HepG2 (cell line): ENCODE measurements at regions not wholly inside any gene's neighbourhood (a gene's known extent, or its start where the extent isn't known, plus 50 kb on each side); places are given as distances from the start of the nearest gene placed in this dataset.

Source experiments
- ATAC-seq: fragments of 200-7000 bp; cut with Tn5 transposase; 3 replicates; pipeline ENCODE4 v1.9.1; 2020; ENCODE audit warnings: mild to moderate bottlenecking, moderate library complexity
- BruUV-seq: library from RNA; stranded (reverse); fragments of 400-500 nt; replicated peaks from 2 replicates; lab custom pipeline; 2021; lab: Mats Ljungman, UMichigan
- CTCF ChIA-PET: fragments of 300-600 bp; formaldehyde crosslinking; extraction: SDS; loops from one replicate; lab custom pipeline; 2021; ENCODE audit warnings: low total read pairs, inconsistent platforms, low intra/inter-chr PET ratio; lab: Yijun Ruan, JAX
- POLR2A ChIA-PET: fragments of 350-600 bp; sonication (Branson Sonifier 250); formaldehyde crosslinking; loops from one replicate; lab custom pipeline; 2020; ENCODE audit warnings: antibody characterized with exemption, inconsistent platforms; lab: Yijun Ruan, JAX
- DNase-seq: peaks from one replicate; pipeline ENCODE4 v3.0.0-alpha.2; 2015; ENCODE audit warnings: low spot score
- FAIRE-seq: peaks from 3 replicates; lab custom pipeline; 2011; peaks lifted over from hg19 to GRCh38; lab: Jason Lieb, UNC
- H2AFZ ChIP-seq: one replicate; pipeline ENCODE4 v1.6.1; 2011; ENCODE audit warnings: low read length, inconsistent platforms
- H3K27ac ChIP-seq: fragments of 300-600 bp; 3 replicates; pipeline ENCODE4 v1.8.0; 2011; ENCODE audit warnings: mixed run types, mild to moderate bottlenecking, mixed read lengths, low read length, inconsistent platforms; ENCODE audit not compliant: insufficient read depth; ENCODE audit errors: extremely low read length
- H3K27me3 ChIP-seq, 2 experiments: fragments of 200-600 bp in 1 of 2; 2 replicates in 1 of 2; 3 replicates in 1 of 2; pipeline versions ENCODE4 v1.6.0 to v1.8.0; 2011; ENCODE audit warnings: low read length in 2 of 2, mild to moderate bottlenecking in 2 of 2, moderate library complexity in 2 of 2, inconsistent platforms in 1 of 2; ENCODE audit not compliant: insufficient read depth in 2 of 2, control insufficient read depth in 1 of 2
- H3K36me3 ChIP-seq, 2 experiments: fragments of 200-600 bp in 1 of 2; replicated peaks in 1 of 2; 2 replicates in 1 of 2; 3 replicates in 1 of 2; pipeline versions ENCODE4 v1.5.1 to v1.8.0; 2011; ENCODE audit warnings: low read length in 2 of 2, inconsistent platforms in 1 of 2; ENCODE audit not compliant: insufficient read depth in 2 of 2, control insufficient read depth in 1 of 2
- H3K4me1 ChIP-seq: 2 replicates; pipeline ENCODE4 v1.5.1; 2012; ENCODE audit warnings: low read length, inconsistent platforms; ENCODE audit not compliant: insufficient read depth
- H3K4me2 ChIP-seq: 2 replicates; pipeline ENCODE4 v1.6.0; 2011; ENCODE audit warnings: low read depth, low read length, inconsistent platforms
- H3K4me3 ChIP-seq, 3 experiments: fragments of 200-600 bp in 1 of 3; sonication (generic), shearing (Covaris generic) in 1 of 3; replicated peaks in 1 of 3; 2 replicates each; pipeline ENCODE4 v1.5.1; 2011 to 2016; ENCODE audit warnings: low read length in 3 of 3, inconsistent platforms in 2 of 3, low read depth in 2 of 3, mild to moderate bottlenecking in 2 of 3, control low read depth in 1 of 3, mixed read lengths in 1 of 3; ENCODE audit not compliant: insufficient read depth in 1 of 3
- H3K79me2 ChIP-seq: one replicate; pipeline ENCODE4 v1.6.1; 2011; ENCODE audit warnings: low read length, inconsistent platforms; ENCODE audit not compliant: insufficient read depth
- H3K9ac ChIP-seq: 2 replicates; pipeline ENCODE4 v1.6.0; 2011; ENCODE audit warnings: mild to moderate bottlenecking, low read depth, low read length, inconsistent platforms; ENCODE audit not compliant: insufficient read depth
- H3K9me3 ChIP-seq: 2 replicates; pipeline ENCODE4 v1.5.1; 2012; ENCODE audit warnings: mild to moderate bottlenecking, low read length
- H4K20me1 ChIP-seq: 2 replicates; pipeline ENCODE4 v1.6.0; 2011; ENCODE audit warnings: inconsistent platforms, mild to moderate bottlenecking, low read length, moderate library complexity; ENCODE audit not compliant: insufficient read depth
- ADNP ChIP-seq: sonication (generic); formaldehyde crosslinking; IDR thresholded peaks from 2 replicates; pipeline ENCODE4 v1.4.0; 2020; ENCODE audit warnings: missing genetic modification reagents
- FOXA3 ChIP-seq: IDR thresholded peaks from 2 replicates; pipeline ENCODE4 v1.6.1; 2016; ENCODE audit warnings: missing genetic modification reagents, missing compliant biosample characterization
- GTF2F1 ChIP-seq: fragments of 150-350 bp; IDR thresholded peaks from 2 replicates; pipeline ENCODE4 v1.6.1; 2014; ENCODE audit warnings: low read length
- MEIS2 ChIP-seq: sonication (generic); formaldehyde crosslinking; IDR thresholded peaks from 2 replicates; pipeline ENCODE4 v1.9.0; 2021; ENCODE audit warnings: mild to moderate bottlenecking, missing genetic modification reagents
- NR1H2 ChIP-seq: sonication (generic); formaldehyde crosslinking; IDR thresholded peaks from 2 replicates; pipeline ENCODE4 v1.8.1; 2022; ENCODE audit warnings: low read depth, missing genetic modification reagents, borderline replicate concordance
- PTBP1 ChIP-seq: fragments of 200-400 bp; formaldehyde crosslinking; IDR thresholded peaks from 2 replicates; pipeline ENCODE4 v1.6.1; 2018; ENCODE audit warnings: low read length, low read depth; ENCODE audit not compliant: poor library complexity, severe bottlenecking
- RXRA ChIP-seq: sonication (generic); formaldehyde crosslinking; IDR thresholded peaks from 2 replicates; pipeline ENCODE4 v1.5.1; 2020; ENCODE audit warnings: missing genetic modification reagents
- SNAPC4 ChIP-seq: sonication (generic); formaldehyde crosslinking; IDR thresholded peaks from 2 replicates; pipeline ENCODE4 v1.4.0; 2020; ENCODE audit warnings: mild to moderate bottlenecking, missing genetic modification reagents
- ZNF513 ChIP-seq: sonication (generic); formaldehyde crosslinking; conservative IDR thresholded peaks from 2 replicates; pipeline ENCODE4 v1.5.0; 2020; ENCODE audit warnings: missing genetic modification reagents
- WGBS: methylation state at CpG from one replicate; pipeline ENCODE4 v1.1.6; 2017; ENCODE audit warnings: low lambda C conversion rate; 5-methylcytosine and 5-hydroxymethylcytosine counted together
- in situ Hi-C: cut with HindIII; loops from 2 replicates; pipeline ENCODE4 v1.10.0; 2017; ENCODE audit warnings: low pct_unique_long_range_greater_than_20kb; ENCODE audit not compliant: extremely low pct_ligation_motif_present
- intact Hi-C: fragments of 100-400 bp; cut with micrococcal nuclease; formaldehyde crosslinking; loops from one replicate; pipeline ENCODE4 v1.10.0; 2022; ENCODE audit not compliant: unreplicated experiment
- TF ChIP-seq, protein P1 (sequence below): sonication (generic); formaldehyde crosslinking; IDR thresholded peaks from 2 replicates; pipeline ENCODE4 v1.4.0; 2020; ENCODE audit warnings: mild to moderate bottlenecking, missing genetic modification reagents
- TF ChIP-seq, protein P2 (sequence below): sonication (generic); formaldehyde crosslinking; IDR thresholded peaks from 2 replicates; pipeline ENCODE4 v1.5.1; 2020; ENCODE audit warnings: mild to moderate bottlenecking, missing genetic modification reagents, moderate library complexity

DNA sequence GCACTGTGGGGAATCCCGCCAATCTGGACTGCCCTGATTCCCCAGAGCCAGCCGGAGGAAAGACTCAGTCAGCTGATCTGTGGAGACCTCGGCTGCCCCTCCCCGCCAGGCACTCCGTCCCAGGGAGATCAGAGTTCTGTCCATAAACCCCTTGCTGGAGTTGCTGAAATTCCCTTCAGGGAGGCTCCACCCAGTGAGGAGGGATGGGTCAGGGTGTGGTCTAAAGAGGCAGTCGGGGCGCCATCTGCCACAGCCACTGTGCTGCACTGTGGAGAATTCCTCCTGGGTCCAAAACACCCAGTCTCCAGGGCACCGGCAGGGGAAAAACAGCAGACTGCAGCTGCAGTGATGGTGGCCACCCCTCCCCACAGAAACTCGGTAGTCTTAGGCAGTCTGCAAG is 1922.3 kb upstream of the FLRT2 start (continued):
- TF ChIP-seq, protein P1, sequence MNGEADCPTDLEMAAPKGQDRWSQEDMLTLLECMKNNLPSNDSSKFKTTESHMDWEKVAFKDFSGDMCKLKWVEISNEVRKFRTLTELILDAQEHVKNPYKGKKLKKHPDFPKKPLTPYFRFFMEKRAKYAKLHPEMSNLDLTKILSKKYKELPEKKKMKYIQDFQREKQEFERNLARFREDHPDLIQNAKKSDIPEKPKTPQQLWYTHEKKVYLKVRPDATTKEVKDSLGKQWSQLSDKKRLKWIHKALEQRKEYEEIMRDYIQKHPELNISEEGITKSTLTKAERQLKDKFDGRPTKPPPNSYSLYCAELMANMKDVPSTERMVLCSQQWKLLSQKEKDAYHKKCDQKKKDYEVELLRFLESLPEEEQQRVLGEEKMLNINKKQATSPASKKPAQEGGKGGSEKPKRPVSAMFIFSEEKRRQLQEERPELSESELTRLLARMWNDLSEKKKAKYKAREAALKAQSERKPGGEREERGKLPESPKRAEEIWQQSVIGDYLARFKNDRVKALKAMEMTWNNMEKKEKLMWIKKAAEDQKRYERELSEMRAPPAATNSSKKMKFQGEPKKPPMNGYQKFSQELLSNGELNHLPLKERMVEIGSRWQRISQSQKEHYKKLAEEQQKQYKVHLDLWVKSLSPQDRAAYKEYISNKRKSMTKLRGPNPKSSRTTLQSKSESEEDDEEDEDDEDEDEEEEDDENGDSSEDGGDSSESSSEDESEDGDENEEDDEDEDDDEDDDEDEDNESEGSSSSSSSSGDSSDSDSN (CRISPR knock-in tag) = no peak
- TF ChIP-seq ZNF513 (CRISPR knock-in tag) = no peak
- no peak for TF ChIP-seq GTF2F1
- TF ChIP-seq, all 625 proteins: peak for 0

GRCh38 chr14:83611491-83611890 is 1918.5 kb upstream of the FLRT2 start:
- H3K36me3 ChIP-seq = 0 out of 5 replicates have a peak, but pooled peaks cover 0 to 2% of the 10 kb centered on the region in 2 experiments
- no peaks in the 10 kb centered on the region for H3K27me3 ChIP-seq
- in situ Hi-C loops (no loop called here), intact Hi-C loops (no loop called here)
- ChIA-PET POLR2A (no interaction called here), CTCF (no interaction called here)
- no peak overlapping the region for H3K4me2 ChIP-seq
- H3K4me1 ChIP-seq = no peaks in the 10 kb centered on the region
- no peak overlapping the region for H3K9ac ChIP-seq
- no peaks in the 10 kb centered on the region for H3K79me2 ChIP-seq
- no peaks in the 10 kb centered on the region for H4K20me1 ChIP-seq
- no peak for FAIRE-seq
- H3K4me3 ChIP-seq = no peak overlapping the region
- DNase-seq = no peak
- no peak overlapping the region for H2AFZ ChIP-seq
- H3K27ac ChIP-seq = no peak overlapping the region
- no peak for ATAC-seq
- BruUV-seq = no TSS peak
- peaks cover 12% of the 10 kb centered on the region for H3K9me3 ChIP-seq
- 88% methylated on average over 4 of the region's 4 CpGs for WGBS
- no peak for TF ChIP-seq FOXA3 (CRISPR knock-in tag)
- TF ChIP-seq, protein P2, sequence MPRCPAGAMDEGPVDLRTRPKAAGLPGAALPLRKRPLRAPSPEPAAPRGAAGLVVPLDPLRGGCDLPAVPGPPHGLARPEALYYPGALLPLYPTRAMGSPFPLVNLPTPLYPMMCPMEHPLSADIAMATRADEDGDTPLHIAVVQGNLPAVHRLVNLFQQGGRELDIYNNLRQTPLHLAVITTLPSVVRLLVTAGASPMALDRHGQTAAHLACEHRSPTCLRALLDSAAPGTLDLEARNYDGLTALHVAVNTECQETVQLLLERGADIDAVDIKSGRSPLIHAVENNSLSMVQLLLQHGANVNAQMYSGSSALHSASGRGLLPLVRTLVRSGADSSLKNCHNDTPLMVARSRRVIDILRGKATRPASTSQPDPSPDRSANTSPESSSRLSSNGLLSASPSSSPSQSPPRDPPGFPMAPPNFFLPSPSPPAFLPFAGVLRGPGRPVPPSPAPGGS (CRISPR knock-in tag) = no peak
- no peak for TF ChIP-seq ADNP (CRISPR knock-in tag)
- TF ChIP-seq NR1H2 (CRISPR knock-in tag) = no peak
- no peak for TF ChIP-seq SNAPC4
- no peak for TF ChIP-seq MEIS2 (CRISPR knock-in tag)
- no peak for TF ChIP-seq PTBP1
- no peak for TF ChIP-seq RXRA (CRISPR knock-in tag)
